ENCODE measurements at regions not wholly inside any gene's neighbourhood (a gene's known extent, or its start where the extent isn't known, plus 50 kb on each side); places are given as distances from the start of the nearest gene placed in this dataset.

- Histone ChIP-seq H3F3A (ENCODE audit: insufficient read depth, low read length, poor library complexity, severe bottlenecking) (no peaks in the 10 kb centered on the region), H3K36me3 (ENCODE audit: insufficient read depth, low read length) (no peaks in the 10 kb centered on the region), H3K79me2 (replicated peaks; ENCODE audit: insufficient read depth, low read length) (no peaks in the 10 kb centered on the region), H3K27me3 (ENCODE audit: insufficient read depth, low read depth, low read length) (no peaks in the 10 kb centered on the region), H3K9me2 (ENCODE audit: insufficient read depth, low read length) (no peaks in the 10 kb centered on the region), H2AFZ (ENCODE audit: low read depth, low read length) (no peak overlapping the region), H3K9me3 (ENCODE audit: low read length) (no peaks in the 10 kb centered on the region), H3K27ac (ENCODE audit: low read length) (no peak overlapping the region), H3K4me2 (ENCODE audit: low read length) (no peak overlapping the region), H4K20me1 (ENCODE audit: insufficient read depth) (no peaks in the 10 kb centered on the region), H3K9ac (ENCODE audit: low read length) (no peak overlapping the region), H3K4me3 (ENCODE audit: low read length) (no peak overlapping the region)
- TF ChIP-seq, protein P1, sequence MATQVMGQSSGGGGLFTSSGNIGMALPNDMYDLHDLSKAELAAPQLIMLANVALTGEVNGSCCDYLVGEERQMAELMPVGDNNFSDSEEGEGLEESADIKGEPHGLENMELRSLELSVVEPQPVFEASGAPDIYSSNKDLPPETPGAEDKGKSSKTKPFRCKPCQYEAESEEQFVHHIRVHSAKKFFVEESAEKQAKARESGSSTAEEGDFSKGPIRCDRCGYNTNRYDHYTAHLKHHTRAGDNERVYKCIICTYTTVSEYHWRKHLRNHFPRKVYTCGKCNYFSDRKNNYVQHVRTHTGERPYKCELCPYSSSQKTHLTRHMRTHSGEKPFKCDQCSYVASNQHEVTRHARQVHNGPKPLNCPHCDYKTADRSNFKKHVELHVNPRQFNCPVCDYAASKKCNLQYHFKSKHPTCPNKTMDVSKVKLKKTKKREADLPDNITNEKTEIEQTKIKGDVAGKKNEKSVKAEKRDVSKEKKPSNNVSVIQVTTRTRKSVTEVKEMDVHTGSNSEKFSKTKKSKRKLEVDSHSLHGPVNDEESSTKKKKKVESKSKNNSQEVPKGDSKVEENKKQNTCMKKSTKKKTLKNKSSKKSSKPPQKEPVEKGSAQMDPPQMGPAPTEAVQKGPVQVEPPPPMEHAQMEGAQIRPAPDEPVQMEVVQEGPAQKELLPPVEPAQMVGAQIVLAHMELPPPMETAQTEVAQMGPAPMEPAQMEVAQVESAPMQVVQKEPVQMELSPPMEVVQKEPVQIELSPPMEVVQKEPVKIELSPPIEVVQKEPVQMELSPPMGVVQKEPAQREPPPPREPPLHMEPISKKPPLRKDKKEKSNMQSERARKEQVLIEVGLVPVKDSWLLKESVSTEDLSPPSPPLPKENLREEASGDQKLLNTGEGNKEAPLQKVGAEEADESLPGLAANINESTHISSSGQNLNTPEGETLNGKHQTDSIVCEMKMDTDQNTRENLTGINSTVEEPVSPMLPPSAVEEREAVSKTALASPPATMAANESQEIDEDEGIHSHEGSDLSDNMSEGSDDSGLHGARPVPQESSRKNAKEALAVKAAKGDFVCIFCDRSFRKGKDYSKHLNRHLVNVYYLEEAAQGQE (IDR thresholded peaks at IDR 0.05; ENCODE audit: borderline replicate concordance), result no peak
- no peak for TF ChIP-seq SMC3 (conservative IDR thresholded peaks at IDR 0.05; ENCODE audit: poor library complexity)
- TF ChIP-seq MXI1 (conservative IDR thresholded peaks at IDR 0.05; ENCODE audit: poor library complexity, severe bottlenecking), result no peak
- TF ChIP-seq POLR2AphosphoS5 (IDR thresholded peaks at IDR 0.05), result no peak
- TF ChIP-seq EP300 (conservative IDR thresholded peaks at IDR 0.05; ENCODE audit: poor library complexity, severe bottlenecking), result no peak
- no peak for TF ChIP-seq CTCF (IDR thresholded peaks at IDR 0.05; ENCODE audit: poor library complexity, severe bottlenecking)
Observed at GRCh38 chr15:77823736-77824135, 191.0 kb upstream of the LINGO1 start.

GRCh38 chr15:77822631-77823230 is 190.0 kb upstream of the LINGO1 start:
- Histone ChIP-seq H3K4me3 (ENCODE audit: low read length) (no peak overlapping the region), H3K27me3 (ENCODE audit: insufficient read depth, low read depth, low read length) (peaks cover 5% of the 10 kb centered on the region), H3K9ac (ENCODE audit: low read length) (no peak overlapping the region), H4K20me1 (ENCODE audit: insufficient read depth) (no peaks in the 10 kb centered on the region), H3K4me2 (ENCODE audit: low read length) (no peak overlapping the region), H3F3A (ENCODE audit: insufficient read depth, low read length, poor library complexity, severe bottlenecking) (no peaks in the 10 kb centered on the region), H2AFZ (ENCODE audit: low read depth, low read length) (no peak overlapping the region), H3K27ac (ENCODE audit: low read length) (no peak overlapping the region), H3K36me3 (ENCODE audit: insufficient read depth, low read length) (no peaks in the 10 kb centered on the region), H3K9me2 (ENCODE audit: insufficient read depth, low read length) (no peaks in the 10 kb centered on the region), H3K9me3 (ENCODE audit: low read length) (no peaks in the 10 kb centered on the region), H3K79me2 (replicated peaks; ENCODE audit: insufficient read depth, low read length) (no peaks in the 10 kb centered on the region)
- TF ChIP-seq RAD21 (conservative IDR thresholded peaks at IDR 0.05), result no peak
- no peak for TF ChIP-seq POLR2AphosphoS5 (IDR thresholded peaks at IDR 0.05)
- TF ChIP-seq SMC3 (conservative IDR thresholded peaks at IDR 0.05; ENCODE audit: poor library complexity), result no peak
- TF ChIP-seq, protein P1 (IDR thresholded peaks at IDR 0.05; ENCODE audit: borderline replicate concordance), result no peak
- no peak for TF ChIP-seq CTCF (IDR thresholded peaks at IDR 0.05; ENCODE audit: poor library complexity, severe bottlenecking)
- TF ChIP-seq EP300 (conservative IDR thresholded peaks at IDR 0.05; ENCODE audit: poor library complexity, severe bottlenecking), result no peak
- no peak for TF ChIP-seq TAF1 (IDR thresholded peaks at IDR 0.05; ENCODE audit: low read depth)
- no peak for TF ChIP-seq EZH2 (IDR thresholded peaks at IDR 0.05; ENCODE audit: borderline replicate concordance, insufficient read depth, low read length, poor library complexity, severe bottlenecking)
- no peak for TF ChIP-seq MXI1 (conservative IDR thresholded peaks at IDR 0.05; ENCODE audit: poor library complexity, severe bottlenecking)

All from neural cell (in vitro differentiated cells).